ENCODE measurements at regions not wholly inside any gene's neighbourhood (a gene's known extent, or its start where the extent isn't known, plus 50 kb on each side); places are given as distances from the start of the nearest gene placed in this dataset.
A peak's percentile ranks its signal among the peaks of the same experiment; 100 is the strongest.

- no peak for DNase-seq (ENCODE audit: low read depth in 2 of 3, low spot score in 2 of 3)
Measured at GRCh38 chr10:131784363-131785120, 116.3 kb upstream of the PPP2R2D start.

DNA sequence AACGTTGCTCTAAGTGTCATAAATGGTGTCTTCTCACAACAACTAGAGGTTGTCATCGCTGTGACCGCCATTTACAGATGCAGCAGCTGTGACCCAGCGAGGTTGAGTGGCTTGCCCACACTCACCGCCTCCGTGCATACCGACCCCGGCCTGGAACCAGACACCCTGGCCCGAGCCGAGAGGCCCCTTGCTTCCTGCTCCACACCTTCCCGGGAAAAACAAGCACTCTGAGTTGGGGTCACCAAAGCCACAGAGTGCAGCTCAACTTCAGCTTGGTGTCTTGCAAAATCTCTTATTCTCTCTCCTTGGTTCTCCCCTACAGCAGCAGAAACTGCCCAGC lies 115.7 kb upstream of the PPP2R2D start:
- no peak for DNase-seq (ENCODE audit: low read depth in 2 of 3, low spot score in 2 of 3)

DNA sequence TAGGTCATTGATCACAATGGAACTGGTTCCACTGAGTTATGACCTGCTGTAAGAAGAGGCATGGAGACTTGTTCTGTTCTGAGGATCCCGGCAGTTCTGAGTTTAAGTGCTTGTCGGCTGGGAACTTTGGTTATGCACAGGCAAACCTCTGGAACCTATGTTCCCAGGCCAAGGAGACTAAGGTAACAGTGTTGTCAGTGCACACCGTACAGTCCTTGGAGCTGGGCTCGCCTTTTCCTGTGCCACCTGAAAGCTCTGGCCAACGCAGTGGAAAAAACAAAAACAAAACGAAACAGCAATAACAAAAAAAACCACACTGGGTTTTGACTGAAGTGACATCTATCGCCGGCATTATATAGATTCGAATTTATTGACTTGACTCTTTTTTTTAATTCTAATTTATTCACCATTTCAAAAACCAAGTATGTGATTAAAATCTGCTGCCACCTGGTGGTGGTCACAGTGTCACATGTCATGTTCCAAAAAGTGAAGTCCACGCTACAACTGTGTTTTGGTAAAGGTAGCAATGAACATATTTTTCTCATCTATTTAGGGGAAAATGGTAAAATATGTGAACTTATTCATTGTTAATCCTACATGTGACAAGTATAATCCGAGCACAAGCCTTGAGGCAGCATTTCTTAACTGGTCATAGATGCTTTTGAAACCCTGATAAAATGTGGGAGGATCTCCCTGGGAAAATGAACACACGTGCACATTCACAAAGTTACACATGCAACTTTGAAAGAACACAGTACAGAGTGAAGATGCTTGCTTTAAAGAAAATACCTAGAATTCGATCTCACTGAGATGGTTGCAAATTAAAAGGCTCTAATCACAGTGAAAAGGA lies 113.8 kb upstream of the PPP2R2D start:
- no peak for DNase-seq (ENCODE audit: low read depth in 2 of 3, low spot score in 2 of 3)

GRCh38 chr10:131787961-131788360 lies 112.8 kb upstream of the PPP2R2D start:
- no peak for DNase-seq (ENCODE audit: low read depth in 2 of 3, low spot score in 2 of 3)

DNA sequence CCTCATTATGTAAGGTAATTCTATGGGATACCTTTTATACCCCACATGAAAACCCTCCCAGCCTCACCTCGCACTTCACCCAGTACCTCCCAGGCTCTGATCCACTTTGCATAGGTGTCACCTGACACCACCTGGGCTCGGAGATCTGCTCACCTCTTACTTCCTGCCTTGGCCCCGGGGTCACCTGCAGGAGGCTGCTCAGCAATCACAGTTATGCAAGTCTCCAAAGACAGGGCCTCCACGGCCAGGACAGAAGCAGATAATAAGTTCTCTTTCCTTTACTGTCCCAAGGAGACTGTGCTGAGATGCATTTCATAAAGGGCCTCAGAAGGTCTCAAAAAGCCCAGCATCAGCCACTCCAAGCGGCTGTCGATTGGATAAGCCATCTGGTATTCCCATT lies 112.4 kb upstream of the PPP2R2D start:
- no peak for DNase-seq (ENCODE audit: low read depth in 2 of 3, low spot score in 2 of 3)

GRCh38 chr10:131789516-131789915 lies 111.3 kb upstream of the PPP2R2D start:
- DNase-seq (ENCODE audit: low read depth in 2 of 3, low spot score in 2 of 3), result no peak

DNA sequence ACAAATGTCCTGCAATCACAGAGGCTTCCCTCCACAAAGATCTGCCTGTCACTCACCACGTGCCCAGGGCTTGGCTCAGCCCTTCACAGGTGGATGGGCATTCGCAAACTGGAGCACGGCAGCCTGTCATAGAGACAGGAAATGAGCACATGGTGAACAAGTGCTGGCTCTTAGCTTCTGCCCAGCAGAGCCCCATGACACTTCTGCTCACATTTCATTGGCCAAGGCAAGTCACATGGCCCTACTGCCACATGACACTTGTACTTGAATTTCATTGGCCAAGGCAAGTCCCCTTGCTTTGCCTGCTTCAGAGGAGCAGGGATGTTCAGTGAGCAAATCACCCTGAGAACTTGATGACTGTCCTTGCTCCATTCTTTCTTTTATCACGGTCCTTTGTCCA lies 110.8 kb upstream of the PPP2R2D start:
- peak in 1 of 3 experiments; percentile 22 for DNase-seq (ENCODE audit: low read depth in 2 of 3, low spot score in 2 of 3)

DNA sequence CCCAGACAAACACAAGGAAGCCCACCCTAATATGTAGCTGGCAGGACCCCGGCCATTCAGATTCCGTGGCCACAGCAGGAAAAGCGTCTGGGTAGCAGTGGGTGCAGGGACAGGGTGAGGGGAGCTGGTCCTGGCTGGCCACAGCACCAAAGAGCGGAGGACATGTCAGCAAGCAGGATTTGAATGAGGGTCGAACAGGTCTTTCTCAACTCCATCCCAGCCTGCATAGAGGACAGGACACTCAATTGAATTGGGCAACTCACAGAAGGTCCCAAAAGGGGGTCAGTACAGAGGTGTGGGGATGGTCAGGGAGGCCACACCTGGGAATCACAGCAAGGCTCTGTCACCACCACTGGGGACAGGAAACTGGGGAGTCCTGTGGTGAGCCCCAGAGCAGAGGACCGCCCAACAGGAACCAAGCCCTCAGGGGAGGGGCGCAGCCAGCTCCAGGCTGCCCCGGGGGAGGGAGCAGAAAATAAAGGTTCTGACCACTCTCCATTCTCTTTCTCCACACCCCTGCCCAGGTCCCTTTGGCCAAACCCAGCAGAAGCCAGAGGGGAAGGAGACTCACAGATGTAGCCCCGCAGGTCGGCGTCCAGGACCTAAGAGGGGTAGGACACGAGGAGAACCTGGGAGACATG lies 108.7 kb upstream of the PPP2R2D start:
- DNase-seq (ENCODE audit: low read depth in 2 of 3, low spot score in 2 of 3), result no peak

- no peak for DNase-seq (ENCODE audit: low read depth in 2 of 3, low spot score in 2 of 3)
Measured at GRCh38 chr10:131792809-131793208, 108.0 kb upstream of the PPP2R2D start.

- DNase-seq (ENCODE audit: low read depth in 2 of 3, low spot score in 2 of 3), result no peak
Measured at GRCh38 chr10:131795761-131796160, 105.0 kb upstream of the PPP2R2D start.

DNA sequence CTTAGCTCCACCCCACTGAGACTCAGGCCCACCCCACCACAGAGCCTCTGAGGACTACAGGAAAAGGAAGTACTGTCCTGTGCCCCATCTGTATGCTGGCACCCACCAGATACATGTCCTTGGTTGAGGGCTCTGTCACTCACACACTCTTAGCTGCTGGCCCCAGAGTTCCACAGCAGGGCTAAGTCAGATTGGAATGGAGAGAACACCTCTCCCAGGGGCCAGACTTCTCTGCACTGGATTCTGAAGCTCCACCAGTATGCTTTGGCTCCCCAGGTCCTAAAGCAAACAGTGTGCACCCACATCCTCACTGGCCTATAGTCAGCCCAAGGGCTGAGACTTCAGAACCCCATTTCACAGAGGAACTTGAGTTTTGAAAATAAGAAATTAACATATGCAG lies 103.2 kb upstream of the PPP2R2D start:
- DNase-seq (ENCODE audit: low read depth in 2 of 3, low spot score in 2 of 3), result no peak

GRCh38 chr10:131799429-131799828 lies 101.4 kb upstream of the PPP2R2D start:
- DNase-seq (ENCODE audit: low read depth in 2 of 3, low spot score in 2 of 3), result no peak

DNA sequence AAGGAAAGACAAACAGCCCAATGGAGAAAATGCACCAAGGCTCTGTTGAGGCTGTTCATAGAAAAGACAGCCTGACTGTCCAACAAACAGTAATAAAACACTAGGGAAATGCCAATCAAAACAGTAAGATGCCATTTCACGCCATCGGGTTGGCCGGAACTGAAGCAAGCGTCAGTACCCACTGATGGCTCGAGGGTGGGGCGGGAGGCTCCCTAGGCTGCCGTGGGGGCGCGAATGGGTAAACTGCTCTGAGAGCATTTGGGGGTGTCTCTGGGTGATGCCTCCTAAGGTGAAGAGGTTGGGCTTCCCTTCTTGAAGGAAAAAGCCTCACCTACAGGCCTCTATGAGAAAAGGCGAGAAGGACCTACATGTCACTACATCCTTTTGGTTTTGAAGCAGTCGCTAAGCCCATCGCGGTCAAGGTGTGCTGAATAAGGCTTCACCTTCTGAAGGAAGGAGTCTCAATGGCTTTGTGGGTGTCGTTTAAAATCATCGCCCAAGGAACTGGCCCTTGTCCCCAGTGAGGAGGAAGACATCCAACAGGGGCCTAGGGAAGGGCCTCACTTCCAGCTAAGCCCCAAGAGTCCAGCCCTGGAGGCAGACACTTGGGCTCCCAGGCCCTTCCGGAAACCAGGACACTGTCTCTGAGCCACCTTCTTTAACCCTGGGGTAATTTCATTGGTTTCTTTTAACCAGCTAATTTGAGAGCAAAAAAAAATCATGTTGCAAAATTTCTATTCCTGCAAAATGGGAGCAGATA lies 98.5 kb upstream of the PPP2R2D start:
- no peak for DNase-seq (ENCODE audit: low read depth in 2 of 3, low spot score in 2 of 3)

- DNase-seq (ENCODE audit: low read depth in 2 of 3, low spot score in 2 of 3), result no peak
Measured at GRCh38 chr10:131802996-131803395, 97.8 kb upstream of the PPP2R2D start.

GRCh38 chr10:131803860-131804425 lies 96.9 kb upstream of the PPP2R2D start:
- DNase-seq (ENCODE audit: low read depth in 2 of 3, low spot score in 2 of 3), result no peak

GRCh38 chr10:131804551-131805295 lies 96.1 kb upstream of the PPP2R2D start:
- no peak for DNase-seq (ENCODE audit: low read depth in 2 of 3, low spot score in 2 of 3)

GRCh38 chr10:131805696-131806095 lies 95.1 kb upstream of the PPP2R2D start:
- DNase-seq (ENCODE audit: low read depth in 2 of 3, low spot score in 2 of 3), result no peak

- no peak for DNase-seq (ENCODE audit: low read depth in 2 of 3, low spot score in 2 of 3)
Measured at GRCh38 chr10:131806146-131806545, 94.7 kb upstream of the PPP2R2D start.

GRCh38 chr10:131806646-131807317 lies 94.0 kb upstream of the PPP2R2D start:
- DNase-seq (ENCODE audit: low read depth in 2 of 3, low spot score in 2 of 3), result no peak
